Skin of body (tissue), 1 donor: ENCODE measurements at regions not wholly inside any gene's neighbourhood (a gene's known extent, or its start where the extent isn't known, plus 50 kb on each side); places are given as distances from the start of the nearest gene placed in this dataset.
"Not testable (repeated sequence)": the region's sequence is repeated elsewhere in the genome, so short reads cannot be mapped to it uniquely, and the experiment has no call there.

Source experiments
- DNase-seq: peaks from one replicate; lab custom pipeline; 2025; lab: John Stamatoyannopoulos, UW

- DNase-seq: no peak
Measured at GRCh38 chr10:36496758-36497157, 628.6 kb upstream of the ANKRD30A start.

DNA sequence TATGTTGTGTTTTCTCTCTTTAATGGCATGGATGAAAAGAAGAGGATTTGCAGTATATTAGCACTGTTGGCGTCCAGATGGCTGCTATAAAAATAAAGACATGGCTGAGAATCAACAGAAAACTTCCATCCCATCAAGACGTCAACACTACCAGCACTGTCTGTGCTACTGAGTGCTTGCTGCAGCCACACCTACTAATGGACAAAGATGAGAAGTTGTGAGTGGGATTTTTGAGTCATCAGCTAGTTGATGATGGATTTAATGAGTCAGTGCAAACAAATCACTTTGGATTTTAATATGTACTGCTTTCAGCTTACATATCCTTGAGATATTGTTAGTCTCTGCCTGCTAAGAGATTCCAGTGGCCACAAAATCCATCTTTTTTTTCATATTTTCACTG lies 631.0 kb upstream of the ANKRD30A start:
- DNase-seq: peak; percentile 64

DNA sequence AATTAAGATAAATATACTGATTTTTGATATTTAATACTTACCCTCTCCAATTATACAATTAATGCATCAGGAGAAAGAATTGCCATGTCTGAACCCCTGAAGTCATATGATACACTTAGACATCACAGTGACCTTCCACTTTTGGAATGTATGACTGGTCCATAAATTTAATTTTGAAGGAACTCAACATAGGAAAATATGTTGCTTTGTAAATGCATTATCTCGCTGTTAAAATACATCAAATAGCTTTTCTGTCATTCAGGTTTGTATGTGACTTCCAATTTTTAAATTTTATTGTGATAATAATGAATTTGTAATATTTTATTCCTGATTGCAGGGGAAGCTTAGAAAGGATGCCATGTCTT lies 631.9 kb upstream of the ANKRD30A start:
- peak; percentile 29 for DNase-seq

GRCh38 chr10:36492590-36493515 lies 632.5 kb upstream of the ANKRD30A start:
- no peak for DNase-seq

GRCh38 chr10:36491926-36492325 lies 633.5 kb upstream of the ANKRD30A start:
- no peak for DNase-seq

GRCh38 chr10:36489611-36490228 lies 635.7 kb upstream of the ANKRD30A start:
- DNase-seq: peak; percentile 7

DNA sequence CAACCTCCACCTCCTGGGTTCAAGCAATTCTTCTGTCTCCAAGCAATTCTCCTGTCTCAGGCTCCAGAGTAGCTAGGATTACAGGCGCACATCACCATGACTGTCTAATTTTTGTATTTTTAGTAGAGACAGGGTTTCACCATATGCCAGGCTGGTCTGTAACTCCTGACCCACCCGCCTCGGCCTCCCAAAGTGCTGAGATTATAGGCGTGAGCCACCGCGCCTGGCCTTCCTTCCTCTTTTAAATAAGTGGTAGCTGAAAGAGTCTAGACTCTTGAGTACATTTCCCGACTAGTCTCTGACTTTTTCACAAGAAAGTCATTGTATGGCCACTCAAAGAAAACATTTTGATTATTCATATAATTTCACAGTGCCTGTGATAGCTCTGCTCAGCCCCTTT lies 636.2 kb upstream of the ANKRD30A start:
- DNase-seq: no peak

GRCh38 chr10:36488579-36488978 lies 636.8 kb upstream of the ANKRD30A start:
- DNase-seq: no peak

- DNase-seq: no peak
Measured at GRCh38 chr10:36479073-36479472, 646.3 kb upstream of the ANKRD30A start.

GRCh38 chr10:36476399-36476798 lies 649.0 kb upstream of the ANKRD30A start:
- DNase-seq: no peak

DNA sequence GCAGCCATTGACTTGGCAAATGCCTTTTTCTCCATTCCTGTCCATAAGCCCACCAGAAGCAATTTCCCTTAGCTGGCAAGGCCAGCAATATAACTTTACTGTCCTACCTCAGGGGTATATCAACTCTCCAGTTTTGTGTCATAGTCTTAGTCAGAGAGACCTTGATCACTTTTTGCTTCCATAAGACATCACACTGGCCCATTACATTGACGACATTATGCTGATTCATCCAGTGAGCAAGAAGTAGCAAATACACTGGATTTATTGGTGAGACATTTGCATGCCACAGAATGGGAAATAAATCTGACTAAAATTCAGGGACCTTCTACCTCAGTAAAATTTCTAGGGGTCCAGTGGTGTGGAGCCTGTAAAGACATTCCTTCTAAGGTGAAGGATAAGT lies 649.7 kb upstream of the ANKRD30A start:
- DNase-seq: no peak

GRCh38 chr10:36474456-36474855 lies 650.9 kb upstream of the ANKRD30A start:
- no peak for DNase-seq

DNA sequence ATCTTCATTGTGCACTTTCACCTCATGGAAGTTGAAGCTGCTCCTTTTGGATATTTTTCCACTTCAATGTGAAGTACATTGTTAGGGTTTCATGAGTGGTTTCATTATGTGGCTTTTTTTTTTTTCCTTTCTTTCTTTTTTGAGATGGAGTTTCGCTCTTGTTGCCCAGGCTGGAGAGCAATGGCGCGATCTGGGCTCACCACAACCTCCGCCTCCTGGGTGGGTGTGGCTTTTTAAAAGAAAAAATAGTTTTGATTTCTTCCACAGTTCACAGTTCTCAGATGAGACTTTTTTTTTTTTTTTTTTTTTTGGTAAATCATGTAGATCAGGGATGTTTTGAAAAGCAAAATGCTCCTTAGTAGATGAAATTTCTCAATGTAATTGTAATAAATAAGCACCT lies 652.3 kb upstream of the ANKRD30A start:
- DNase-seq: no peak

DNA sequence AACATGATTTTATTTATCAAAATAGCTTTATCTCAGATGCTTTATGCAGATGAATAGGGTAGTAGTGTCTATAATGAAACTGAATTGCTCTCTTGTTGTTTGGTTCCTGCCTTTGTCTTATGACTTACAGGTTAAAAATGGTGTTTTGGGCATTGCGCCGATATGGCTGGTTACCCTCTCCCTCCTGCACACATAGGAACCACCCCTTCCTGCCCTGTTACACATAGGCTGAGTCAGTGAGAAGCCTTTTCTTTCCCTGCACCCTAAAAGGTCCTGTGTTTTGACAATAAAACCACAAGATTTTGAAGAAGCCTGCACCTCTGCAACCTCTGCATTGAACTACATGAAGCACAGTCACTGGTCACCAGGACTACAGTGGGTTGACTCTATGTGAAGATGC lies 655.8 kb upstream of the ANKRD30A start:
- DNase-seq: no peak

DNA sequence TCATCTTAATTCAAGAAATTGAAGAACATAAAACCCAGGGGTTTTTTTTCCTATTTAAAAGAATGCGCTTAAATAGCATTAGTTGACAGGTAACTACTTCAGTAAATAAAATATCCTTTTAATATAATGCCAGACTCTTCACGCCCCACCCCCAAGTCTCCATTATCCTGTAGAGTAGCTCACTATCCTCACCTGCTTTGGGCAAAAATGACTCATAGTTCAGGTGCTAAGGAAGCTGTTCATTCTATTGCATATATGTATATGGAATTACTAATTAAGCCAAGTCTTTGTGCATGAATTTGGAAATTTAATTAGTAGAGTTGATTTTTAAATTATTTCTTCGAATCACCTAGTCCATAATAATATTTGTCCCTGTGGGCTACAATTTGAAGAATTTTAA lies 656.8 kb upstream of the ANKRD30A start:
- DNase-seq: no peak

- DNase-seq: no peak
Measured at GRCh38 chr10:36465604-36466379, 659.6 kb upstream of the ANKRD30A start.

- DNase-seq: no peak
Measured at GRCh38 chr10:36464291-36464690, 661.1 kb upstream of the ANKRD30A start.

DNA sequence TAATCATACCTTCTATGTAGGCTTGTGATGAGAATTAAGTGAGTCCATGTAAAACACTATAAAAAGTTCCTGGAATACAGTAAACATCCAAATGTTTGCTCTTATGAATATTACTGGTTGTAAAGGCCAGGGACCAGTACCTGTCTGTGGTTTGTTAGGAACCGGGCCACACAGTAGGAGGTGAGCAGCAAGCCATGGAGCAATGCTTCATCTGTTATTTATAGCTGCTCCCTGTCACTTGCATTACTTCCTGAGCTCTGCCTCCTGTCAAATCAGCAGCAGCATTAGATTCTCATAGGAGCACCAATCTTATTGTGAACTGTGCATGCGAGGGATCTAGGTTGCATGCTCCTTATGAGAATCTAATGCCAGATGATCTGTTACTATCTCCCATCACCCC lies 662.0 kb upstream of the ANKRD30A start:
- no peak for DNase-seq

GRCh38 chr10:36462194-36462593 lies 663.2 kb upstream of the ANKRD30A start:
- no peak for DNase-seq

GRCh38 chr10:36458437-36458836 lies 667.0 kb upstream of the ANKRD30A start:
- not testable (repeated sequence) for DNase-seq

- peak; percentile 28 for DNase-seq
Measured at GRCh38 chr10:36457751-36458150, 667.6 kb upstream of the ANKRD30A start.

DNA sequence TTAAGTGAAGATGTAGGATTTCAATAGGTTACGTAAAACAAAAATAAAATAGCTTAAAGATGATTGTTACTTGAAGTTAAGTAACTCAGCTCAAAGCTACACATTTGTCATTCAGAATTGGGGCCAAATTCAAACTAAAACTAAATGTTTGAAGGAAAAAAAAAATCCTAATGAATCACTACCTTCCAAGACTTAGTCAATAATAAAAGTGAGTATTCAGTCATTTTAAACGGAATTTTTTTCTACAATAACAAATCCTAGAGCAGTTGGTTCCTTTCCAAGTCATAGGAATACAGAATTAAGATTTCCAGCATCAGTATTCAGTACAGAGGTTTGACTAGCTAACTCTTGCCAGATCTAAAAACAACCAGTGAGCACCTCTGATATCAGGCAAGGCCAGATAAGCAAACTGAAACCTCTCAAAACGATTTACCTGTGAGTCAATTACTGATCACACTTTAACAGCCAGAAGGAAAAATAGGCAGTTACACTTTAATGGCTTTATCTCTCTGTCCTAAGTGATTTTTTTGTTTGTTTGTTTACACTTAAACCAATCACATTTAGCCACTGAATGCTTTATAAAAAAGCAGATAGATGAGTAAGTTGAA lies 669.8 kb upstream of the ANKRD30A start:
- DNase-seq: no peak
